AG04450 (cell line): ENCODE measurements at regions not wholly inside any gene's neighbourhood (a gene's known extent, or its start where the extent isn't known, plus 50 kb on each side); places are given as distances from the start of the nearest gene placed in this dataset.

Experiments
- CTCF ChIA-PET: fragments of 300-600, 350-600 bp; formaldehyde crosslinking; extraction: SDS; loops from one replicate; lab custom pipeline; 2022; ENCODE audit warnings: antibody characterized with exemption, inconsistent platforms; lab: Charles Lee
- POLR2A ChIA-PET: fragments of 350-600 bp; formaldehyde crosslinking; extraction: SDS; loops from one replicate; lab custom pipeline; 2021; ENCODE audit warnings: antibody characterized with exemption, inconsistent platforms; lab: Yijun Ruan, JAX
- DNase-seq: peaks from one replicate; pipeline ENCODE4 v3.0.0-alpha.2; 2011; ENCODE audit warnings: low read depth, low spot score
- H3K27ac ChIP-seq: one replicate; pipeline ENCODE4 v1.5.1; 2012; ENCODE audit warnings: low read depth, low read length, control low read depth
- H3K27me3 ChIP-seq: one replicate; pipeline ENCODE4 v1.6.0; 2012; ENCODE audit warnings: low read length; ENCODE audit not compliant: control insufficient read depth, insufficient read depth
- H3K4me3 ChIP-seq: 2 replicates; pipeline ENCODE4 v1.5.1; 2011; ENCODE audit warnings: mild to moderate bottlenecking, low read depth, low read length, control low read depth
- H3K9me3 ChIP-seq: 2 replicates; pipeline ENCODE4 v1.5.1; 2012; ENCODE audit warnings: low read length; ENCODE audit not compliant: control insufficient read depth, insufficient read depth
- CTCF ChIP-seq: IDR thresholded peaks from 2 replicates; pipeline ENCODE4 v1.5.1; 2011; ENCODE audit warnings: low read depth, low read length, control low read depth, inconsistent platforms

- no peak for DNase-seq
- Histone ChIP-seq H3K27ac (no peak overlapping the region), H3K4me3 (no peak overlapping the region), H3K27me3 (no peaks in the 10 kb centered on the region), H3K9me3 (no peaks in the 10 kb centered on the region)
- POLR2A ChIA-PET, result no interaction called here
- no peak for TF ChIP-seq CTCF
- CTCF ChIA-PET, result no interaction called here
Observed at GRCh38 chr6:44024574-44025219, 102.6 kb downstream of the MRPL14 start.

GRCh38 chr6:44023586-44024454 is 103.4 kb downstream of the MRPL14 start:
- Histone ChIP-seq H3K4me3 (no peak overlapping the region), H3K27ac (no peak overlapping the region), H3K9me3 (no peaks in the 10 kb centered on the region), H3K27me3 (no peaks in the 10 kb centered on the region)
- CTCF ChIA-PET, result no interaction called here
- DNase-seq, result no peak
- no peak for TF ChIP-seq CTCF
- POLR2A ChIA-PET, result no interaction called here

GRCh38 chr6:44022671-44023352 is 104.4 kb downstream of the MRPL14 start:
- Histone ChIP-seq H3K27me3 (no peaks in the 10 kb centered on the region), H3K27ac (no peak overlapping the region), H3K9me3 (no peaks in the 10 kb centered on the region), H3K4me3 (no peak overlapping the region)
- TF ChIP-seq CTCF, result no peak
- CTCF ChIA-PET, result no interaction called here
- POLR2A ChIA-PET, result no interaction called here
- no peak for DNase-seq

GRCh38 chr6:44022296-44022661 is 105.0 kb downstream of the MRPL14 start:
- ChIA-PET CTCF (no interaction called here), POLR2A (no interaction called here)
- H3K27me3 ChIP-seq, result no peaks in the 10 kb centered on the region
- no peak overlapping the region for H3K4me3 ChIP-seq
- no peak for TF ChIP-seq CTCF
- H3K9me3 ChIP-seq, result peaks cover 4% of the 10 kb centered on the region; the same call in 1 of the 2 replicates
- DNase-seq, result no peak
- no peak overlapping the region for H3K27ac ChIP-seq
